Liver (tissue), 8 donors: ENCODE measurements at regions not wholly inside any gene's neighbourhood (a gene's known extent, or its start where the extent isn't known, plus 50 kb on each side); places are given as distances from the start of the nearest gene placed in this dataset.

Experiments used
- DNase-seq: peaks from one replicate; pipeline ENCODE4 v3.0.0-alpha.2; 2017; ENCODE audit warnings: low spot score
- H3K27ac ChIP-seq, 2 donors: one replicate each; pipeline ENCODE4 v1.7.0; 2013; ENCODE audit warnings: inconsistent platforms in 2 of 2, low read length in 2 of 2, control low read depth in 1 of 2, low read depth in 1 of 2, mild to moderate bottlenecking in 1 of 2
- H3K27me3 ChIP-seq, 4 donors: one replicate each; pipeline versions ENCODE4 v1.6.1 to v1.7.0; 2013; ENCODE audit warnings: low read length in 3 of 4, inconsistent platforms in 1 of 4, mild to moderate bottlenecking in 1 of 4, moderate library complexity in 1 of 4; ENCODE audit not compliant: control insufficient read depth in 4 of 4, insufficient read depth in 4 of 4
- H3K36me3 ChIP-seq, 4 donors: one replicate each; pipeline versions ENCODE4 v1.6.1 to v1.7.0; 2013; ENCODE audit warnings: low read length in 3 of 4, mild to moderate bottlenecking in 3 of 4, low read depth in 1 of 4, moderate library complexity in 1 of 4; ENCODE audit not compliant: control insufficient read depth in 4 of 4, insufficient read depth in 3 of 4
- H3K4me1 ChIP-seq, 4 donors: one replicate each; pipeline versions ENCODE4 v1.6.1 to v1.7.0; 2013; ENCODE audit warnings: low read length in 3 of 4, mild to moderate bottlenecking in 3 of 4, moderate library complexity in 1 of 4; ENCODE audit not compliant: control insufficient read depth in 4 of 4, insufficient read depth in 4 of 4
- H3K4me3 ChIP-seq, 3 donors: one replicate each; pipeline versions ENCODE4 v1.6.1 to v1.7.0; 2013; ENCODE audit warnings: low read length in 3 of 3, control low read depth in 1 of 3, low read depth in 1 of 3, mild to moderate bottlenecking in 1 of 3
- H3K9ac ChIP-seq, 2 donors: one replicate each; pipeline ENCODE4 v1.7.0; 2013; ENCODE audit warnings: low read length in 2 of 2, mild to moderate bottlenecking in 2 of 2, moderate library complexity in 2 of 2, control low read depth in 1 of 2, low read depth in 1 of 2
- H3K9me3 ChIP-seq, 4 donors: one replicate each; pipeline versions ENCODE4 v1.6.1 to v1.7.0; 2013; ENCODE audit warnings: low read length in 3 of 4; ENCODE audit not compliant: control insufficient read depth in 4 of 4
- EGR1 ChIP-seq, 2 donors: IDR thresholded peaks; 2 replicates each; pipeline ENCODE4 v1.6.1; 2016 to 2018; ENCODE audit warnings: antibody characterized with exemption in 2 of 2, low read depth in 2 of 2
- FOXA1 ChIP-seq: IDR thresholded peaks from 2 replicates; pipeline ENCODE4 v1.6.1; 2016; ENCODE audit warnings: antibody characterized with exemption
- FOXA2 ChIP-seq: IDR thresholded peaks from 2 replicates; pipeline ENCODE4 v1.6.1; 2016; ENCODE audit warnings: antibody characterized with exemption
- GABPA ChIP-seq, 2 donors: IDR thresholded peaks in 1 of 2; conservative IDR thresholded peaks in 1 of 2; 2 replicates each; pipeline ENCODE4 v1.6.1; 2016; ENCODE audit warnings: antibody characterized with exemption in 2 of 2, mild to moderate bottlenecking in 1 of 2, moderate library complexity in 1 of 2
- HNF4A ChIP-seq, 2 donors: conservative IDR thresholded peaks; 2 replicates each; pipeline ENCODE4 v1.6.1; 2016; ENCODE audit warnings: antibody characterized with exemption in 2 of 2, mild to moderate bottlenecking in 2 of 2
- HNF4G ChIP-seq: IDR thresholded peaks from 2 replicates; pipeline ENCODE4 v1.6.1; 2016; ENCODE audit warnings: antibody characterized with exemption
- JUND ChIP-seq, 2 donors: IDR thresholded peaks; 2 replicates each; pipeline ENCODE4 v1.6.1; 2016; ENCODE audit warnings: antibody characterized with exemption in 2 of 2
- MAX ChIP-seq: IDR thresholded peaks from 2 replicates; pipeline ENCODE4 v1.6.1; 2016; ENCODE audit warnings: antibody characterized with exemption
- NR2F2 ChIP-seq: IDR thresholded peaks from 2 replicates; pipeline ENCODE4 v1.6.1; 2016; ENCODE audit warnings: antibody characterized with exemption
- RAD21 ChIP-seq, 2 donors: IDR thresholded peaks; 2 replicates each; pipeline ENCODE4 v1.6.1; 2016; ENCODE audit warnings: antibody characterized with exemption in 2 of 2, mild to moderate bottlenecking in 2 of 2
- RXRA ChIP-seq, 2 donors: IDR thresholded peaks; 2 replicates each; pipeline ENCODE4 v1.6.1; 2017 to 2018; ENCODE audit warnings: antibody characterized with exemption in 2 of 2, mild to moderate bottlenecking in 1 of 2
- SP1 ChIP-seq: IDR thresholded peaks from 2 replicates; pipeline ENCODE4 v1.6.1; 2018; ENCODE audit warnings: antibody characterized with exemption, mild to moderate bottlenecking
- TAF1 ChIP-seq: conservative IDR thresholded peaks from 2 replicates; pipeline ENCODE4 v1.6.1; 2016; ENCODE audit warnings: antibody characterized with exemption, mild to moderate bottlenecking
- YY1 ChIP-seq: IDR thresholded peaks from 2 replicates; pipeline ENCODE4 v1.6.1; 2016; ENCODE audit warnings: antibody characterized with exemption, mild to moderate bottlenecking
- WGBS: extraction: QIAGEN DNeasy Blood & Tissue Kit; methylation state at CpG from one replicate; pipeline ENCODE4 v1.1.7; 2013; 5-methylcytosine and 5-hydroxymethylcytosine counted together
- TF ChIP-seq, protein P1 (sequence below): IDR thresholded peaks from 2 replicates; pipeline ENCODE4 v1.6.1; 2016; ENCODE audit warnings: antibody characterized with exemption
- TF ChIP-seq, protein P2 (sequence below): IDR thresholded peaks from 2 replicates; pipeline ENCODE4 v1.6.1; 2016; ENCODE audit warnings: antibody characterized with exemption
- TF ChIP-seq, protein P3 (sequence below): fragments of 150-350 bp; IDR thresholded peaks from 2 replicates; pipeline ENCODE4 v1.5.1; 2017; ENCODE audit warnings: improper control_type of control experiment, low read depth, low read length; ENCODE audit not compliant: missing input control
- TF ChIP-seq, protein P4 (sequence below): IDR thresholded peaks from 2 replicates; pipeline ENCODE4 v1.6.1; 2016; ENCODE audit warnings: antibody characterized with exemption, mild to moderate bottlenecking
- donor health status: healthy.
- donor health status: healthy.
- donor health status: healthy.
- donor health status: healthy.
- donor health status: healthy.

DNA sequence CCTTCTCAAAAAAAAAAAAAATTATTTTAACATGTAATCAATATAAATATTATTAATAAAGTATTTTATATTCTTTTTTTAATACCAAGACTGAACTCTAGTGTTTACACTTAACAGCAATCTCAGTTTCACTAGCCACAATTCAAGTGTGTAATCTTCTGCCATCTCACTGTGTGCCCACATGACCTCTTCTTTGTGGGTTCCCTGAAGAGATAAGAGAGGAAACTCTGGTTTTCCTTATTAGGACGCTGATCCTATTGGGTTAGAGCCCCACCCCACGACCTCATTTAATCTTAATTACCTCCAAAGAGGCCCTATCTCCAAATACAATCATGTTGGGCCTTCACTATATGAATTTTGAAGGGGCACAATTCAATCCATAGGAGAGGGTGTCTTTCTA is 177.6 kb downstream of the STK31 start:
- no peak for DNase-seq
- Histone ChIP-seq H3K9me3 (no peaks in the 10 kb centered on the region), H3K36me3 (no peaks in the 10 kb centered on the region), H3K4me1 (no peaks in the 10 kb centered on the region), H3K4me3 (no peak overlapping the region), H3K9ac (no peak overlapping the region), H3K27me3 (no peaks in the 10 kb centered on the region), H3K27ac (no peak overlapping the region)
- 44% methylated on average over 2 of the region's 2 CpGs for WGBS
- TF ChIP-seq FOXA2 (no peak), GABPA (IDR thresholded peaks at IDR 0.05 in 1 of 2, conservative IDR thresholded peaks at IDR 0.05 in 1 of 2) (no peak), FOXA1 (no peak), HNF4G (no peak), EGR1 (IDR thresholded peaks at IDR 0.05; ENCODE audit: low read depth in 2 of 2) (no peak), HNF4A (conservative IDR thresholded peaks at IDR 0.05) (no peak), YY1 (no peak), RAD21 (IDR thresholded peaks at IDR 0.05) (no peak)
- TF ChIP-seq, protein P1, sequence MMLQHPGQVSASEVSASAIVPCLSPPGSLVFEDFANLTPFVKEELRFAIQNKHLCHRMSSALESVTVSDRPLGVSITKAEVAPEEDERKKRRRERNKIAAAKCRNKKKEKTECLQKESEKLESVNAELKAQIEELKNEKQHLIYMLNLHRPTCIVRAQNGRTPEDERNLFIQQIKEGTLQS: no peak
- TF ChIP-seq, protein P2, sequence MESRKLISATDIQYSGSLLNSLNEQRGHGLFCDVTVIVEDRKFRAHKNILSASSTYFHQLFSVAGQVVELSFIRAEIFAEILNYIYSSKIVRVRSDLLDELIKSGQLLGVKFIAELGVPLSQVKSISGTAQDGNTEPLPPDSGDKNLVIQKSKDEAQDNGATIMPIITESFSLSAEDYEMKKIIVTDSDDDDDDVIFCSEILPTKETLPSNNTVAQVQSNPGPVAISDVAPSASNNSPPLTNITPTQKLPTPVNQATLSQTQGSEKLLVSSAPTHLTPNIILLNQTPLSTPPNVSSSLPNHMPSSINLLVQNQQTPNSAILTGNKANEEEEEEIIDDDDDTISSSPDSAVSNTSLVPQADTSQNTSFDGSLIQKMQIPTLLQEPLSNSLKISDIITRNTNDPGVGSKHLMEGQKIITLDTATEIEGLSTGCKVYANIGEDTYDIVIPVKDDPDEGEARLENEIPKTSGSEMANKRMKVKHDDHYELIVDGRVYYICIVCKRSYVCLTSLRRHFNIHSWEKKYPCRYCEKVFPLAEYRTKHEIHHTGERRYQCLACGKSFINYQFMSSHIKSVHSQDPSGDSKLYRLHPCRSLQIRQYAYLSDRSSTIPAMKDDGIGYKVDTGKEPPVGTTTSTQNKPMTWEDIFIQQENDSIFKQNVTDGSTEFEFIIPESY: no peak
- TF ChIP-seq, protein P3, sequence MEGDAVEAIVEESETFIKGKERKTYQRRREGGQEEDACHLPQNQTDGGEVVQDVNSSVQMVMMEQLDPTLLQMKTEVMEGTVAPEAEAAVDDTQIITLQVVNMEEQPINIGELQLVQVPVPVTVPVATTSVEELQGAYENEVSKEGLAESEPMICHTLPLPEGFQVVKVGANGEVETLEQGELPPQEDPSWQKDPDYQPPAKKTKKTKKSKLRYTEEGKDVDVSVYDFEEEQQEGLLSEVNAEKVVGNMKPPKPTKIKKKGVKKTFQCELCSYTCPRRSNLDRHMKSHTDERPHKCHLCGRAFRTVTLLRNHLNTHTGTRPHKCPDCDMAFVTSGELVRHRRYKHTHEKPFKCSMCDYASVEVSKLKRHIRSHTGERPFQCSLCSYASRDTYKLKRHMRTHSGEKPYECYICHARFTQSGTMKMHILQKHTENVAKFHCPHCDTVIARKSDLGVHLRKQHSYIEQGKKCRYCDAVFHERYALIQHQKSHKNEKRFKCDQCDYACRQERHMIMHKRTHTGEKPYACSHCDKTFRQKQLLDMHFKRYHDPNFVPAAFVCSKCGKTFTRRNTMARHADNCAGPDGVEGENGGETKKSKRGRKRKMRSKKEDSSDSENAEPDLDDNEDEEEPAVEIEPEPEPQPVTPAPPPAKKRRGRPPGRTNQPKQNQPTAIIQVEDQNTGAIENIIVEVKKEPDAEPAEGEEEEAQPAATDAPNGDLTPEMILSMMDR: no peak

GRCh38 chr7:23888958-23889357 is 178.9 kb downstream of the STK31 start:
- no peak overlapping the region for H3K27ac ChIP-seq
- 84% methylated on average over 1 of the region's 1 CpG for WGBS

More at GRCh38 chr7:23888958-23889357, 178.9 kb downstream of the STK31 start:
- no peak for DNase-seq
- H3K9ac ChIP-seq: no peak overlapping the region
- H3K36me3 ChIP-seq: no peaks in the 10 kb centered on the region
- no peaks in the 10 kb centered on the region for H3K9me3 ChIP-seq
- H3K4me3 ChIP-seq: no peak overlapping the region
- no peaks in the 10 kb centered on the region for H3K4me1 ChIP-seq
- H3K27me3 ChIP-seq: peaks cover 0 to 4% (median 0%) of the 10 kb centered on the region in 4 donors
- TF ChIP-seq TAF1 (no peak), GABPA (IDR thresholded peaks at IDR 0.05 in 1 of 2, conservative IDR thresholded peaks at IDR 0.05 in 1 of 2) (no peak), HNF4A (conservative IDR thresholded peaks at IDR 0.05) (no peak), RXRA (IDR thresholded peaks at IDR 0.05) (no peak), EGR1 (IDR thresholded peaks at IDR 0.05; ENCODE audit: low read depth in 2 of 2) (no peak), HNF4G (no peak), FOXA1 (no peak), NR2F2 (no peak), SP1 (no peak), YY1 (no peak), RAD21 (IDR thresholded peaks at IDR 0.05) (no peak), JUND (IDR thresholded peaks at IDR 0.05) (no peak), FOXA2 (no peak), MAX (no peak)
- TF ChIP-seq, protein P3: no peak
- TF ChIP-seq, protein P2: no peak
- TF ChIP-seq, protein P1: no peak
- TF ChIP-seq, protein P4, sequence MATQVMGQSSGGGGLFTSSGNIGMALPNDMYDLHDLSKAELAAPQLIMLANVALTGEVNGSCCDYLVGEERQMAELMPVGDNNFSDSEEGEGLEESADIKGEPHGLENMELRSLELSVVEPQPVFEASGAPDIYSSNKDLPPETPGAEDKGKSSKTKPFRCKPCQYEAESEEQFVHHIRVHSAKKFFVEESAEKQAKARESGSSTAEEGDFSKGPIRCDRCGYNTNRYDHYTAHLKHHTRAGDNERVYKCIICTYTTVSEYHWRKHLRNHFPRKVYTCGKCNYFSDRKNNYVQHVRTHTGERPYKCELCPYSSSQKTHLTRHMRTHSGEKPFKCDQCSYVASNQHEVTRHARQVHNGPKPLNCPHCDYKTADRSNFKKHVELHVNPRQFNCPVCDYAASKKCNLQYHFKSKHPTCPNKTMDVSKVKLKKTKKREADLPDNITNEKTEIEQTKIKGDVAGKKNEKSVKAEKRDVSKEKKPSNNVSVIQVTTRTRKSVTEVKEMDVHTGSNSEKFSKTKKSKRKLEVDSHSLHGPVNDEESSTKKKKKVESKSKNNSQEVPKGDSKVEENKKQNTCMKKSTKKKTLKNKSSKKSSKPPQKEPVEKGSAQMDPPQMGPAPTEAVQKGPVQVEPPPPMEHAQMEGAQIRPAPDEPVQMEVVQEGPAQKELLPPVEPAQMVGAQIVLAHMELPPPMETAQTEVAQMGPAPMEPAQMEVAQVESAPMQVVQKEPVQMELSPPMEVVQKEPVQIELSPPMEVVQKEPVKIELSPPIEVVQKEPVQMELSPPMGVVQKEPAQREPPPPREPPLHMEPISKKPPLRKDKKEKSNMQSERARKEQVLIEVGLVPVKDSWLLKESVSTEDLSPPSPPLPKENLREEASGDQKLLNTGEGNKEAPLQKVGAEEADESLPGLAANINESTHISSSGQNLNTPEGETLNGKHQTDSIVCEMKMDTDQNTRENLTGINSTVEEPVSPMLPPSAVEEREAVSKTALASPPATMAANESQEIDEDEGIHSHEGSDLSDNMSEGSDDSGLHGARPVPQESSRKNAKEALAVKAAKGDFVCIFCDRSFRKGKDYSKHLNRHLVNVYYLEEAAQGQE: no peak
